ENCODE measurements at regions not wholly inside any gene's neighbourhood (a gene's known extent, or its start where the extent isn't known, plus 50 kb on each side); places are given as distances from the start of the nearest gene placed in this dataset.

GRCh38 chr15:98025237-98025636 is 64.7 kb downstream of the ARRDC4 start:
- DNase-seq (ENCODE audit: low read depth), result peak; percentile 51

GRCh38 chr15:98034731-98035130 is 74.2 kb downstream of the ARRDC4 start:
- DNase-seq (ENCODE audit: low read depth), result no peak

DNA sequence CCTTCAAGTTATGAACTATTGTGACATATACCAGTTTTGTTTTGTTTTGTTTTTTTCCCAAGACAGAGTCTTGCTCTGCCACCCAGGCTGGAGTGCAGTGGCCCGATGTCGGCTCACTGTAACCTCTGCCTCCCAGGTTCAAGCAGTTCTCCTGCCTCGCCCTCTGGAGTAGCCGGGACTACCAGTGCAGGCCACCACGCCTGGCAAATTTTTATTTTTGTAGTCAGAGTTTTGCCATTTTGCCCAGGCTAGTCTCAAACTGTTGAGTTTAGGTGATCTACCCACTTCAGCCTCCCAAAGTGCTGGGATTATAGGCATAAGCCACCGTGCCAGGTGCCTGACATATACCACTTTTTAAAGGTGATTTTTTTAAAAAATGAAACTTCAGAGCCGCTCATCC is 74.6 kb downstream of the ARRDC4 start:
- no peak for DNase-seq (ENCODE audit: low read depth)

DNA sequence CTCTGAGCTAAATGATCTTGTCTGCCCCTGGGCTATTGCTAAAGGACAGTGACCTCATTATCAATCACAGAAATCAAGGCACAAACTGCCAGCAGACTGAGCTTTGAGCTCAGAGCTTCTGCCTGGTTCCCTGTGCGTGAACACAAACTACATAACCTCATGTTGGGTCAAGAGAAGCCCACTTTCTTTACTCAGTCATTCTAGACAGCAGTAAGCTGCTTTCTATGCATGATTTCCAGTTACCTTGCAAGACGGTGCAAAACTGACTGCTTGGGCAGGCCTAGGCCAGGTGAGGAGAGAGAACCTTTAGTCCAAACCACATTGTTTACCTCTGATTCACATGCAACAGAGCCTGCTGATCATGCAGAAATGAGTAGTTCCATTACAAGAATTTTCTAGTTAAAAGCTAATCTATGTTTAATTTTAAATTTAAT is 75.1 kb downstream of the ARRDC4 start:
- DNase-seq (ENCODE audit: low read depth), result no peak

- no peak for DNase-seq (ENCODE audit: low read depth)
These were observed 79.1 kb downstream of the ARRDC4 start for GRCh38 chr15:98039596-98039995.

GRCh38 chr15:98040146-98040545 is 79.6 kb downstream of the ARRDC4 start:
- no peak for DNase-seq (ENCODE audit: low read depth)

DNA sequence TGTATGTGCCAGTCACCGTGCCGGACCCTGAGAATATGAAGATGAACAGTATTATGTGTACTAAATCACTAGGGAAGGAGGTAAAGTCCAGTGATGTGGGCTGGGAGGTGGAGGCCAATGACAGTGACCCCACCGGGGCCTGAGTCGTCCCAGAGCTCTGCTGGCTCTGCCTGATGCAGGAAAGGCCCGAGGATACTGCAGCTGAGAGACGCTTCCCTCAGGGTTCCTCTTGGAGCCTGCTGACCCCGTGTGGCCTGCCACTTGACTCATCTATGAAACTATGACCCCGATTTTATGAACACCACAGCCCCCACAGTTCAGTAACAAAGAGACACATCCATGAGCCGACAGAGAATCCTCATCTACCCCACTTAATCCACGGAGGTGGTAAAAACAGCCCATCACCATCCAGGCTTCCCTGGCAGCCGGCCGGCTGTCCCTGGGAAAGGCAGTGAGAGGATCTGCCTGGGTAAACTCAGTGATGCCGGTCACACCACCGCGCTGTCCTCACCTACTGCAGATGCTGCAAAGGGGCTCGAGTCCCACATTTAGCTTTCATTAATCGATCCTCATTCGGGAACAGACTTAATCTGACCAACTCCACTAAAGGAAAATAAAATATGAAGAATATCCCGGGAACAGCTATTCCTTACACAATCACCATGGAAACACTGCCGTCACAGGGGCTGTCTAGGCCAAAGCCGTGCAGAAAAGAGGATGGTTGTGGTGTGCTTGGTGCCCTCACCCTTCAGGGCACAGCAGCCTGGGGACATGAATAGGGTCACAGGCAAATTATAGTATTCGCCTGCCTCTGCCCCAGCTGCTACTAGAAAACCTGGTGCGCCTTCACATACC is 82.9 kb downstream of the ARRDC4 start:
- peak; percentile 9 for DNase-seq (ENCODE audit: low read depth)

DNA sequence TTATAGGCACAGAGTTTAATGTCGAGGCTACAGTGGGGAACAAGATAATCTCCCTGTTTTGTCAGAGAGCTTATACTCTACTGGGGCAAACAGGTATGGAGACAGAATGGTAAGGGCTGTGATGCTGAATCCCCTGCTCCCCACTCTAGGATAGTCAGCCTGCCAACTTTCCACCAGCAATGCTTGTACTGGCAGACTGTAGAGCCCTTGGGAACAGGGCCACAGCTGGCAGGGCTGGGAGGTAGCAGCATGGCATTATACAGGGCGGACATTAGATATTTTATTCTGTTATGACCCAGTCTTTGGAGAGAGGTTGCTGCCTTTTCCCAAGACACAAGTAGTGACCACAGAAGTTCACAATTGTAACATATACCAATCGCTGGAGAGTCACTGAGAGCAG is 91.2 kb downstream of the ARRDC4 start:
- DNase-seq (ENCODE audit: low read depth), result no peak

DNA sequence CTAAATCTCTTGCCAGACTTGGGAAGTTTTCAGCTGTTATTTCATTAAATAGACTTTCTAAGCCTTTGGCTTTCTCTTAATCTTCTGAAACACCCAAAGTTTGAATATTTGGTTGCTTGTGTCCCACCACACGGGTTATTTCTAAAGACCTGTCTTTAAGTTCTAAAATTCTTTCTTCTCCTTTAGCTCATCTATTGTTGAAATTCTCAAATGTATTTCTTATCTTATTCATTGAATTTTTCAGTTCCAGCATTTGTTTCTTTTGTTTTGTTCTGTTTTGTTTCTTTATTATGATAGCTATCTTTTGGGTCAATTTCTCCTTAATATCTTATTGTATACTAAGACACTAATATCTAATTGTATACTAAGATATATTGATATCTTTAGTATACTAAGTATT is 97.0 kb downstream of the ARRDC4 start:
- DNase-seq (ENCODE audit: low read depth), result no peak

GRCh38 chr15:98062869-98063268 is 102.4 kb downstream of the ARRDC4 start:
- no peak for DNase-seq (ENCODE audit: low read depth)

GRCh38 chr15:98063315-98063714 is 102.8 kb downstream of the ARRDC4 start:
- DNase-seq (ENCODE audit: low read depth), result no peak

DNA sequence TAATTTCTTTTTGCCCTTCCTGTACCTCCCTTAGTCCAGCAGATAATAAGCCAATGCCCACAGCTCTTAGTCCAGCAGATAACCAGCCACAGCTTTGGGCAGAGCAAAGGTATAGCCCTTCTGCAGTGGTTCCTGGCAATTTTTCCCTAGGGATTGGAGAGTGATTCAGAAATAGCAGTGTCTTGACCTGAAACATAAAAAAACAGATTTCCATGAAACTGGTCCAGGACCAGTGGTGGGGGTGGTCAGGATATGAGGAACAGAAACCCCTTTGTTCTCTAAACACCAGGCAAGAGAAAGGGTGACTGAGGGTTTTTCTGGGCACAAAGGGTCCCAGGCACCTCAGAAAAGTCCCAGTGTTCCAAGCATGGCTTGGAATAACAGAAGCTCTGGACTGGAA is 103.4 kb downstream of the ARRDC4 start:
- no peak for DNase-seq (ENCODE audit: low read depth)

DNA sequence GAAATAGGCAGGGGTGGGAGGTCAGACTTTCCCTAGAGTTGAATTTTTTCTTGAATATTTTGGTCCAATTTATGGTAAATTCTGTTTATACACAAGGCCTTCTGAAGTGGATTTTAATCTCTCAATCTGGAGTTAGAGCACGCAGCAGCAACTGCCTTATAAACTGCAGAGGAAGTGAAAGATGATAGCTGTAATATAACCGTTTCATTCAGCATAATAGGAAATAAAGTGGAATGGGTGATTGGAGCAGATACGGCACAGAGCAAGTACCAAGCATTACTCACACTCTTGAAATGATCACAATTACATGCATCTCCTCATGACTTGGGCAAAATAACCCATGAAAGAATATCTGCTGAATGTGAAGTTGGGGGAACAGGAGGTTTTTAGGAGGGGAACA is 106.8 kb downstream of the ARRDC4 start:
- DNase-seq (ENCODE audit: low read depth), result no peak

- DNase-seq (ENCODE audit: low read depth), result no peak
These were observed 108.8 kb downstream of the ARRDC4 start for GRCh38 chr15:98069256-98069655.

DNA sequence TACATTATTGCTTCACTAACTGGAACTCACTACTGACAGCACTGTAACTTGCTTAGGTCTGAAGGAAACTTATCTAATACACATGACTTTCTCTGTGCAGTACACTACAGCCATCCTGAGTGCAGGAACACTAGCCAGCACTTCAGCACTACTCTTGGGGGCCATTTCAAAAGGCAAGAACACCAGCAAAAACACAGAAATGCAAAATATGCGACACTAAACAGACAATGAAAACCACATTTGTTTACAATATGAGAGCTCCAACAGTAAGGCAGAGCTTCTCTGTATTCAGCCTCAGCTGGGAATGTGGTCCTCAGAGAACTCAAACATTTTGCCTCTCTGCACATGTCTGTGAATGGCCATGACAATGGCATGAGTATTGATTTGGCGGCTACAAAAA is 109.6 kb downstream of the ARRDC4 start:
- no peak for DNase-seq (ENCODE audit: low read depth)

DNA sequence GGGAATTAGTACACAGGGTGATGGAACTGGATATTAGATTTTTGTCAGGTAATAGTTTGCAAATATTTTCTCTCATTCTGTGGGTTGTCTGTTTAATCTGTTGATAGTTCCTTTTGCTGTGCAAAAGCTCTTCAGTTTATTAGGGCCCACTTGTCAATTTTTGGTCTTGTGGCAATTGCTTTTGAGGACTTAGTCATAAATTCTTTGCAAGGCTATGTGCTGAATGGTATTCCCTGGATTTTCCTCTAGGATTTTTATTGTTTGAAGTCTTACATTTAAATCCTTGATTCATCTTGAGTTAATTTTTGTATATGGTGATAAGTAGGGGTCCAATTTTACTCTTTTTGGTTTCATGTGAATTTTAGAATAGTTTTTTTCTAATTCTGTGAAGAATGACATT is 111.3 kb downstream of the ARRDC4 start:
- no peak for DNase-seq (ENCODE audit: low read depth)

DNA sequence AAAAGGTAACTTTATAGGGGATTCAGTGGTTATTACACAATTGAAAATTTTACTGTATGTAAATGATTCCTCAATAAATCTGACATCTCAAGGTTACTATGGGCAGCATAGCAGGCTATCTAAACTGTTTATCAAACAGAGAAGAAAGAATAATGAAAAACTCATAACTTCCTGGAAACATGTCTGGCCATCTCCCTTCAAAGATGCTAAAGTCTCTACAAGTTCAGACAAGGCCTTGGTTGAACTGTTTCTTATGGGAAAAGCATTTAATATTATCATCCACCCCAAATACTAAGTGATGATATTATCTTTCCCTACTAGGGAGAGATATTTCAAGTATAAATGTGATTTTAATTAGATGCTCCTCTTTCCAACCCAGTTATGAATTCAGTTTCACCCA is 114.9 kb downstream of the ARRDC4 start:
- no peak for DNase-seq (ENCODE audit: low read depth)

- no peak for DNase-seq (ENCODE audit: low read depth)
These were observed 115.7 kb downstream of the ARRDC4 start for GRCh38 chr15:98076021-98076816.

GRCh38 chr15:98077186-98077585 is 116.7 kb downstream of the ARRDC4 start:
- DNase-seq (ENCODE audit: low read depth), result peak; percentile 81

DNA sequence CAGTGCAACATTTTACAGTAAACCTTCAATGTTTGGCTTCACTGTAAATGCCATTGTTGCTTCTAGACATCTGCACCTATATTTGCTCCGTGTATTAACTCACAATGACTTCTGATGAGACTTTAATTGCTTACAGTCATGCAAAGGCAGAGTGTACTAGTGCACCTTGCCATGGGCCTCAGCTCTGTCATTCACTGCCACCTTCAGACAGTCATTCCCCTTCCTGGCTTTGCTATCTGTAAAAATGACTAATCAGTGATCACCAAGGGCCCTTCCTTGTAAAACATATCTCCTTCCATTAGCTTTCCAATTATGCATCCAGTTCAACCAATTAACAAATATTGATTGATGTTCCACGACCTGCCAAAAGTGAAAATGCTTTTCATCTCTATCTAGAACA is 120.3 kb downstream of the ARRDC4 start:
- no peak for DNase-seq (ENCODE audit: low read depth)

- peak; percentile 26 for DNase-seq (ENCODE audit: low read depth)
These were observed 122.9 kb downstream of the ARRDC4 start for GRCh38 chr15:98083203-98083910.

- peak; percentile 55 for DNase-seq (ENCODE audit: low read depth)
These were observed 124.6 kb downstream of the ARRDC4 start for GRCh38 chr15:98085003-98085639.

Data from Daoy (cell line).